ENCODE measurements at regions not wholly inside any gene's neighbourhood (a gene's known extent, or its start where the extent isn't known, plus 50 kb on each side); places are given as distances from the start of the nearest gene placed in this dataset.

DNA sequence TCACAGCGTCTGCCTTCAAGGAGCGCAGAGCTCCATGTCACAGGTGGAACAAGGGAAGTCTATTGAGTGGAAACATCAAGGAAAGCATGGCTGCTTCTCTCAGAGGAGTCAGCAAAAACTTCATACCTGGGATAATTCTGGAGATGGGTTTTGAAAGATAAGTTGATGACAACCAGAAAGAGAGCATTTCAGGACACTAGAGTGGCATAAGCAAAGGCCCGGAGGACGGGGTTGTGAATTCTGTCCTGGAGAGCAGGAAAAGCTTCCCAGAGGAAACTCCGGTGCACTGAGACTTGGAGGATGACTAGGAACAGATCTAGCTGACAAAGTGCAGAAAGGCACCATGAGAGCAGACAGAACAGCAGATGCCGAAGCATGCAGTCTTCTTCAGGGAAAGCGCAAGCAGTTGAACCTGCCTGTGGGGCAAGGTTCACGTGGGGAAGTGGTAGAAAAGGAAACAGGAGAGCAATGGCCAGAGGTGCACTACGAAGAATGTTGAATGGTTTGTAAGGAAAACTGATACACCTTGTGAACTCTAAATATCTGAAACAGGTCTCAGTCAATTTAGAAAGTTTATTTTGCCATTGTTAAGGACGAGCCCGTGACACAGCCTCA lies 222.9 kb downstream of the PLPP3 start:
- TF ChIP-seq EZH2 (IDR thresholded peaks at IDR 0.05) (no peak), POLR2AphosphoS5 (IDR thresholded peaks at IDR 0.05; ENCODE audit: borderline replicate concordance, low read depth, low read length) (no peak)
